KMS-11 (cell line): ENCODE measurements at regions not wholly inside any gene's neighbourhood (a gene's known extent, or its start where the extent isn't known, plus 50 kb on each side); places are given as distances from the start of the nearest gene placed in this dataset.

ENCODE experiments used
- H2AFZ ChIP-seq: fragments of 200-600 bp; sonication (generic); 2 replicates; pipeline ENCODE4 v1.6.1; 2016; ENCODE audit warnings: antibody characterized with exemption, mixed run types, low read depth
- H3K27ac ChIP-seq: fragments of 200-600 bp; sonication (generic); 2 replicates; pipeline ENCODE4 v1.6.1; 2016; ENCODE audit warnings: mild to moderate bottlenecking, mixed run types
- H3K27me3 ChIP-seq: fragments of 200-600 bp; sonication (generic); 2 replicates; pipeline ENCODE4 v1.6.1; 2017; ENCODE audit warnings: mild to moderate bottlenecking, low read depth, mixed run types, moderate library complexity; ENCODE audit not compliant: insufficient read depth
- H3K36me3 ChIP-seq: fragments of 200-600 bp; sonication (generic); 2 replicates; pipeline ENCODE4 v1.6.1; 2017; ENCODE audit warnings: mild to moderate bottlenecking, mixed run types; ENCODE audit not compliant: insufficient read depth
- H3K4me1 ChIP-seq: fragments of 200-600 bp; sonication (generic); 2 replicates; pipeline ENCODE4 v1.6.1; 2016; ENCODE audit warnings: mild to moderate bottlenecking, low read depth, mixed run types; ENCODE audit not compliant: poor library complexity, severe bottlenecking
- H3K4me2 ChIP-seq: fragments of 200-600 bp; sonication (generic); 2 replicates; pipeline ENCODE4 v1.7.0; 2016; ENCODE audit warnings: mild to moderate bottlenecking, mixed run types
- H3K4me3 ChIP-seq: fragments of 200-600 bp; sonication (generic); IDR thresholded peaks from 2 replicates; pipeline ENCODE4 v1.6.1; 2017; ENCODE audit warnings: low read depth, low read length, mixed read lengths; ENCODE audit not compliant: insufficient read depth
- H3K79me2 ChIP-seq: fragments of 200-600 bp; sonication (generic); 2 replicates; pipeline ENCODE4 v1.6.1; 2016; ENCODE audit warnings: low read depth, mixed run types; ENCODE audit not compliant: insufficient read depth
- H3K9ac ChIP-seq: fragments of 200-600 bp; sonication (generic); 2 replicates; pipeline ENCODE4 v1.6.1; 2016; ENCODE audit warnings: mild to moderate bottlenecking, mixed run types
- H4K20me1 ChIP-seq: fragments of 200-600 bp; sonication (generic); 2 replicates; pipeline ENCODE4 v1.6.1; 2016; ENCODE audit warnings: mild to moderate bottlenecking, mixed run types; ENCODE audit not compliant: insufficient read depth
- TF ChIP-seq, protein P1 (sequence below): fragments of 200-600 bp; sonication (generic); conservative IDR thresholded peaks from 2 replicates; pipeline ENCODE4 v1.6.1; 2017; ENCODE audit warnings: low read depth, mild to moderate bottlenecking, antibody characterized with exemption, low read length, moderate library complexity, mixed read lengths

DNA sequence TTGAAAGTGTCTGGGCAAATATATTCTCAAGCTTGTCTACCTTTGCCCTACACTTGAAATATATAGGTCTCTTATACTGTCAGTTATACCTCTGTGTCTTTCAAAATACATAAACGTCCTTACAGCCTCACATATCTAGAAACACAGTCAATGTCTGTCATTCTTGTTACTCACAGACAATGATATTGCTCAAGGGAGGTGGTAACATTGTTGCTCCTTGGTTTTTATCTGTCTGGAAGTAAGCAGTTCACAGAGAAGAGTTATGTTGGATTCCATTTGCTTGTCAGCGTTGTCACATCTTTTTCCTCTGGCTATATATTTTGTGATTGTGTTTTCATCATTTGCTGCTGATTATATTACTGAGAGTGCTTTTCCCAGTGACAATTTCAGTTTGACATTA lies 1528.9 kb downstream of the PCDH7 start:
- H3K79me2 ChIP-seq: no peaks in the 10 kb centered on the region
- no peak overlapping the region for H3K4me3 ChIP-seq
- H2AFZ ChIP-seq: no peak overlapping the region
- no peak overlapping the region for H3K4me2 ChIP-seq
- no peaks in the 10 kb centered on the region for H3K4me1 ChIP-seq
- TF ChIP-seq, protein P1, sequence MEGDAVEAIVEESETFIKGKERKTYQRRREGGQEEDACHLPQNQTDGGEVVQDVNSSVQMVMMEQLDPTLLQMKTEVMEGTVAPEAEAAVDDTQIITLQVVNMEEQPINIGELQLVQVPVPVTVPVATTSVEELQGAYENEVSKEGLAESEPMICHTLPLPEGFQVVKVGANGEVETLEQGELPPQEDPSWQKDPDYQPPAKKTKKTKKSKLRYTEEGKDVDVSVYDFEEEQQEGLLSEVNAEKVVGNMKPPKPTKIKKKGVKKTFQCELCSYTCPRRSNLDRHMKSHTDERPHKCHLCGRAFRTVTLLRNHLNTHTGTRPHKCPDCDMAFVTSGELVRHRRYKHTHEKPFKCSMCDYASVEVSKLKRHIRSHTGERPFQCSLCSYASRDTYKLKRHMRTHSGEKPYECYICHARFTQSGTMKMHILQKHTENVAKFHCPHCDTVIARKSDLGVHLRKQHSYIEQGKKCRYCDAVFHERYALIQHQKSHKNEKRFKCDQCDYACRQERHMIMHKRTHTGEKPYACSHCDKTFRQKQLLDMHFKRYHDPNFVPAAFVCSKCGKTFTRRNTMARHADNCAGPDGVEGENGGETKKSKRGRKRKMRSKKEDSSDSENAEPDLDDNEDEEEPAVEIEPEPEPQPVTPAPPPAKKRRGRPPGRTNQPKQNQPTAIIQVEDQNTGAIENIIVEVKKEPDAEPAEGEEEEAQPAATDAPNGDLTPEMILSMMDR: no peak
- no peak overlapping the region for H3K27ac ChIP-seq
- H3K36me3 ChIP-seq: no peaks in the 10 kb centered on the region
- H4K20me1 ChIP-seq: no peaks in the 10 kb centered on the region
- H3K9ac ChIP-seq: no peak overlapping the region
- no peaks in the 10 kb centered on the region for H3K27me3 ChIP-seq

DNA sequence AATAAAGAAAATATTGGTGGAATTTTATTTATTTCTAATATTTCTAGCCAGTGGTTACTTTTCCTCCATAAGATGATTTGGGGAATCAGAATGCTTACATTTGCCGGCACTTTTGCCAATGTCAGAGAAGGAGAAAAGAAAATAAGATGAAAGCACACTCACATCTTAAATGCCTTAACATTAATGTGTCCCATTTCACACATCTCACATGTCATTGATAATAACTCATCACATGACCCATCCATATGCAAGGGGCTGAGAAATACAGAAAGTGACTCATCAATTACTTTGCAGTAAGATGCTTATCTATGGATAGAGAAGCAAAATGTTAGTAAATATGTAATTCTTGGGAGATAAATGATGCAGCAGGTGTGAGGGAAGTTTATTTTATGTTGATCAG lies 1531.0 kb downstream of the PCDH7 start:
- H3K4me2 ChIP-seq: no peak overlapping the region
- H3K27me3 ChIP-seq: no peaks in the 10 kb centered on the region
- TF ChIP-seq, protein P1: no peak
- no peak overlapping the region for H3K27ac ChIP-seq
- no peaks in the 10 kb centered on the region for H3K4me1 ChIP-seq
- H4K20me1 ChIP-seq: no peaks in the 10 kb centered on the region
- no peak overlapping the region for H3K9ac ChIP-seq
- H3K4me3 ChIP-seq: no peak overlapping the region
- no peaks in the 10 kb centered on the region for H3K79me2 ChIP-seq
- H2AFZ ChIP-seq: no peak overlapping the region
- no peaks in the 10 kb centered on the region for H3K36me3 ChIP-seq

DNA sequence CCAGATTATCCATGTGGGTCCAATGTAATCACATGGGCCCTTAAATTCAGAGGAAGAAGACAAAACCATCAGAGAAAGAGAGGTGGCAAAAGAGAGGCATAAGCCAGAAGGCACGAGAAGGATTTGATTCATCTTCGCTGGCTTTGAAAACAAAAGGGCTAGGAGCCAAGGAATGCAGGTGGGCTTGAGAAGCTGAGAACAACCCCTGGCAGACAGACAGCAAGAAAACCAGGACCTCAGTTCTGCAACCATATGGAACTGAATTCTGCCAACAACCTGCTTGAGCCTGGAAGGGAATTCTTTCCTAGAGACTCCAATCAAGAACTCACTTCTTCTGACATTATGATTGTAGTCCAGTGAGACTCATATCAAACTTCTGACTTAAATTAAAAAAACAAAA lies 1531.8 kb downstream of the PCDH7 start:
- Histone ChIP-seq H3K4me3 (no peak overlapping the region), H3K4me2 (no peak overlapping the region), H4K20me1 (no peaks in the 10 kb centered on the region), H3K27ac (no peak overlapping the region), H3K9ac (no peak overlapping the region), H3K4me1 (no peaks in the 10 kb centered on the region), H3K36me3 (no peaks in the 10 kb centered on the region), H3K27me3 (no peaks in the 10 kb centered on the region), H3K79me2 (no peaks in the 10 kb centered on the region), H2AFZ (no peak overlapping the region)
- TF ChIP-seq, protein P1: no peak

DNA sequence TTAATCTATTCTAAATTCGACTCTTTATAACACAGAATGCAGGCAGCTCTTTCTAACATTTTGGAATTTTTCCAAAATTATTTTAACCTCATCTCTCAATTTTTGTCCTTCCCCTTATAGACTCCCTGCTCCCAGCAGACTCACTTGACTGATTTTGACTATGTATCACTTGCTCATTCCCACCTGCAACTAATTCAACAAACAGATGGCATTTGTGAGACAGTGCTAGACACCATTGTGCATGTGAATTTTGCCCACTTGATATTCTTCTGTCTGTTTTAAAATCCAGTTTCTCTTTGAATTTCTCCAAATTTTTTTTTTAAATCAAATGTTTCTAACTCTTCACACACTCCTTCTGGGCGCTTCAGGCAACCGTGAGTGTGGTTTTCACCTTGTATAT lies 1534.0 kb downstream of the PCDH7 start:
- no peaks in the 10 kb centered on the region for H3K79me2 ChIP-seq
- no peaks in the 10 kb centered on the region for H3K4me1 ChIP-seq
- H4K20me1 ChIP-seq: no peaks in the 10 kb centered on the region
- H3K27me3 ChIP-seq: no peaks in the 10 kb centered on the region
- no peak overlapping the region for H3K27ac ChIP-seq
- no peaks in the 10 kb centered on the region for H3K36me3 ChIP-seq
- no peak overlapping the region for H3K4me2 ChIP-seq
- no peak overlapping the region for H3K4me3 ChIP-seq
- TF ChIP-seq, protein P1: no peak
- no peak overlapping the region for H2AFZ ChIP-seq
- no peak overlapping the region for H3K9ac ChIP-seq

DNA sequence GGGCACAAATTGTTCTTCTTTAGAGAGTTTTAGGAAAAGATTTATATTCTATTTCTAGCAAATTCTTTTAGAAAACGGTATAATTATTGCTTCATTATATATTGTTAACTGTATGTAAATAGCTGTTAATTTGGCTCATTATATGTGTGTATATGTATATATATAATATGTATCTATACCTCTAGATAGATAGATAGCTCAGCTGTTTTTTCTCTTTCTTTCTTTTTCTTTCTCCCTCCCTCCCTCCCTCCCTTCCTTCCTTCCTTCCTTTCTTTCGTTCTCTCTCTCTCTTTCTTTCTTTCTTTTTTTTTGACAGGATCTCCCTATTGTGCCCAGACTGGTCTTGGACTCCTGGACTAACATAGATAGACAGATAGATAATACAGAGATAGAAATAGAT lies 1538.8 kb downstream of the PCDH7 start:
- H3K4me2 ChIP-seq: no peak overlapping the region
- TF ChIP-seq, protein P1: no peak
- H4K20me1 ChIP-seq: no peaks in the 10 kb centered on the region
- no peaks in the 10 kb centered on the region for H3K27me3 ChIP-seq
- H3K36me3 ChIP-seq: no peaks in the 10 kb centered on the region
- H3K4me3 ChIP-seq: no peak overlapping the region
- H3K79me2 ChIP-seq: no peaks in the 10 kb centered on the region
- no peak overlapping the region for H2AFZ ChIP-seq
- no peaks in the 10 kb centered on the region for H3K4me1 ChIP-seq
- H3K27ac ChIP-seq: no peak overlapping the region
- H3K9ac ChIP-seq: no peak overlapping the region
